Fibroblast of skin of left biceps (primary cell): ENCODE measurements at regions not wholly inside any gene's neighbourhood (a gene's known extent, or its start where the extent isn't known, plus 50 kb on each side); places are given as distances from the start of the nearest gene placed in this dataset.
A peak's percentile ranks its signal among the peaks of the same experiment; 100 is the strongest.
"Not testable (repeated sequence)": the region's sequence is repeated elsewhere in the genome, so short reads cannot be mapped to it uniquely, and the experiment has no call there.

ENCODE experiments used
- DNase-seq, 2 experiments: peaks; one replicate each; pipeline ENCODE4 v3.0.0-alpha.2; 2013; ENCODE audit warnings: low read depth in 2 of 2

DNA sequence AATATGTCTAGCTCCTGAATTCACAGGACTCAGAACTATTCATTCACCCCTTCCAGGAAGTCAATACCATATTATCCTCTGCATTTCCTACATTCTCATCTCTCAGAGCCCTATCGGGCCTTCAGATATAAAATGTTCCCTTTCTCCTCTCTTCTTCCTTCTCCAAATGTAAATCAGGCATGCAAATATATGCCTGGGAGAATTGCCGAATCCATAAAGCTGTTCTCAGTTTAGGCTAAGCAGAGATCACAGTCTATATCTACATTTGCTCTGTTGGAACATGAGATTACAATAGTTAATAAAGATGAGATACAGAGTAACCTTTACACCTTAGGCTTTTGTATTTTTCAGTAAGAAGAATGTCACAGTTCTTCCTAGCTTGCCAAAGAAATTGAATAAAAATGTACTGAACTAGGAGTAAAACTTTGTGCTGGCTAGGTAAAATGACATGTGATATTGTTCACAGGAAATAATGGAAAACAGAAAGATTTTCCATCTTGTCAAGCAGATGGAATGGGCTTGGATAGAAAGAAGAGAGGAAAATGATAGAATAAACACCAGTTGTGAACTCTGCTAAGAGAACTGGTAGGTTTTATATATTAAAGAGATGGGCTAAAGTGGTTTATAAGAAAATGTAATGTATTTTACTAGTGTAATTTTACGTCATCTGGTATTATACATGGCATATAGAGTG, 161.5 kb downstream of the NRIP1 start:
- DNase-seq, result no peak

- peak; percentile 53 to 54 for DNase-seq
Measured at GRCh38 chr21:14901482-14901958, 163.3 kb downstream of the NRIP1 start.

- no peak for DNase-seq
Measured at GRCh38 chr21:14900611-14901010, 164.2 kb downstream of the NRIP1 start.

DNA sequence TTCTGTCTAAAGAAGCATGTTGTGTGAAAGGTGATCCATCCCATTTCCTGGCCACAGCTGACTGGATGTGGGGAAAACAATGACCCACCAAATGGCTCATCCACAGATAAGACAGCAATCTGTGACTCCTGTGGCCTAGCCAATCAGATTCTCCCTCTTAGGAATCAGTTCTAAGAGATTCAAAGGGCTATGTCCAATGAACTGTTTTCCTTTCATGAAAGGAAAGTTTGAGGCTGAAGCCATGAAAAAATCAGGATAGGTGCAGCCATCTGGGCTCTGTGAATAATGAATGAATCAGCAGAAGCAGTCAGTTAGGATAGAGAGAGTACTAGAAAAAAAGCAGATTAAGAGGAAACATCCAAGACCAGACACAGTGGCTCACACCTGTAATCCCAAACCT, 164.7 kb downstream of the NRIP1 start:
- DNase-seq, result no peak

DNA sequence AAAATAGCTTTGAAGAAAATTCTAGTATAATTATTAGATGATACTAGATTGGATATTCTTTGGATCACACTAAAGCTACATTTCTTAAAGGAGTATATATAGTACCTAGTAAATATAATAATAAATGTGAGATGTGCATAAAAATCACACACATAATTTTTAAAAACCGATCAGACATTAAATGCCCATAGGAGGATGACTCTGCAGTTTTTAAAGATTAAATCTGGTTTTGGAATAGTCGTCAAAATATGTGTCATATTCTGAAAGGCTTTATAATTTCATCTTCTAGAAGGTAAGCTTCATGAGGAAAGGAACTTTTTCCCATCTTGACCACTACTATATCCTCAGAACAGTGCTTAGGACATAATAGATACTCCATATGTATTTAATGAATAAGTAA, 169.0 kb downstream of the NRIP1 start:
- DNase-seq, result no peak

- no peak for DNase-seq
Measured at GRCh38 chr21:14890141-14890540, 174.7 kb downstream of the NRIP1 start.

DNA sequence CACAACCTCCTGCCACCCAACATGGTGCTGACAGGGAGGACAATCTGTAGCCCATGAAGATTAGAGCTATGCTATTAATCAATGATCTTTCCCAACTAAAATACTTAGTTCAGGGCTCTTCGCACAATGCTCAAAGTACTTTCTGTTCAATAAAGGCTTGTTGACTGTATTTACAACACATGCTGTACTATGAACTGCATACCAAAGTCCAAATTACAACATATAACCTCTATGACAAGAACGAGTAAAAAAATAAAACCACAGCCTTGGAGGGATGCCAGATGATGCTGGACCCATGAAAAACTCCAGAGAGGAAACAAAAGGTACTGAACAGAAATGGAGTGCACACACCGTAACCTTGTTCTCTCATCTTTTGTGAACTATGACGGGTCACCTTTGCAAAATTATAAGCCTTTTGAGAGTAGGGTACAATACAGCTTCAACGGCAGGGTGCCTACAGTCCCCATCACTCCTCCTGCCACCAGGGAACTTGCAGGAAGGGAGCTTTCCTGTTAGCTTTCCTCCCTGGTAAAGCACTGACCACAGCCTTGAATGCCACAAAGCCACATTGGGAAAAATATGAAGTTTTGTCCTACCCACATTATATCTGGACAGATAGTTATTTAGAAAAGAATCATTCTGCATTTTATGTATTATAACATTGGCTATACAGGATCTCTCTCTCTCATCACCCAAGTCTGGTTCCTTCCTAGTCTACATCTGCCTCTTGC, 175.6 kb downstream of the NRIP1 start:
- peak in 1 of 2 experiments; percentile 59 for DNase-seq

GRCh38 chr21:14888202-14888601, 176.6 kb downstream of the NRIP1 start:
- DNase-seq, result no peak

DNA sequence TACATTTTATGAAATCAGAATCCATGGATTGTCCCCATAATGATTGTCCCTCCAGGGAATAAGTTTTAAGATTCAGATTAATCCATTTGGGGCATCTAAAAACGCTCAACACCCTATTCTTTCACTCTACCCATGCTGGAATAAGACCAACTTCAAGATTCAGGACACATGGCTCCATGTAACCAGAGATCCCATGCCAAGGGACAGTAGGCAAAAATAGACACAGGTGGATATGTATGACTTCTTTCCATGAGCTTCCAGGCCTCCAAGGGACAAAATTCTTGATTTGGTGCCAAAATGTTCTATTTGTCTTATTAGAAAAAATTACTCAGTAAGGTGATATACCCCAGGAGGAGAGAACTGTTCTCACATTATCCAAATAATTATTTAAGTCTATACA, 178.8 kb downstream of the NRIP1 start:
- no peak for DNase-seq

- DNase-seq, result no peak
Measured at GRCh38 chr21:14883351-14883750, 181.4 kb downstream of the NRIP1 start.

GRCh38 chr21:14882545-14882944, 182.3 kb downstream of the NRIP1 start:
- not testable (repeated sequence) for DNase-seq

DNA sequence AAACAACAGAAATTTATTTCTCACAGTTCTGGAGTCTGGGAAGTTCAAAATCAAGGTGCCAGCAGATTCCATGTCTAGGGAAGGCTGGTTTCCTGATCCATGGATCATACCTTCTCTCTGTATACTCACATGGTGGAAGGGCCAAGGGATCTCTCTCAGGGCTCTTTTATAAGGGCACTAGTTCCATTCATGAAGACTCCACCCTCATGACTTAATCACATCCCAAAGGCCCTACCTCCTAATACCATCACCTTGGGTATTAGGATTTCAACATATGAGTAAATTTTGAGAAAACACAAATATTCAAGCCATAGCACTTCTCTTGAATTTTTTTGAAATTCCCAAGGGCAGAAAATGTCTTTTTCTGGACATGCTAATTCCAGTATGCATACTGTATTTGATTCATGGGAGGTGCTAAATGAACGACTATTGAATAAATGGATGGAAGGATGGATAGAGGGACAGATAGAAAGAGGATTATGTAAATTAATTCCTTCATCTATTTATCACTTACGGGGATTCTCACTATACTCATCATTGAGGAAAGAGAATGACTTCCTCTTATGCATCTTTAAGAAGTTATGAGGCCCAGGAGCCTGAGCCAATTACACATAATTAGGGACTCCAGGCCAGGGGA, 182.8 kb downstream of the NRIP1 start:
- DNase-seq, result no peak

DNA sequence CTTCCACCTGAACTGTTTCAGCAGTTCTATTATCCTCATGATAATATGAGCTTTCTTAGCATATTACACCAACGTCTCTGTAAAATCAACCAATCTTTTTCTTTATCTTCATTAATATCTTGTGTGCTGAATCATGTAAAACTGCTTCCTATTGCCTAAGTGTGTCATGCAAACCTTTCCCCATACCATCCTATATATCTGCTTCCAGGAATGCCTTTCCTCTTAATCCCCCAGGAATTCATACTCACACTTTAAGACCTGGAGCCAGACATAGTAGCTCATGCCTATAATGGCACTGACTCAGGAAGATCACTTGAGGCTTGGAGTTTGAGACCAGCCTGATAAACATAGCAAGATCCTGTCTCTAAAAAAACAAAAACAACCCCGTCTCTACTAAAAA, 183.9 kb downstream of the NRIP1 start:
- DNase-seq, result peak; percentile 80 to 83

- DNase-seq, result no peak
Measured at GRCh38 chr21:14879458-14879857, 185.3 kb downstream of the NRIP1 start.

GRCh38 chr21:14878971-14879370, 185.8 kb downstream of the NRIP1 start:
- no peak for DNase-seq

DNA sequence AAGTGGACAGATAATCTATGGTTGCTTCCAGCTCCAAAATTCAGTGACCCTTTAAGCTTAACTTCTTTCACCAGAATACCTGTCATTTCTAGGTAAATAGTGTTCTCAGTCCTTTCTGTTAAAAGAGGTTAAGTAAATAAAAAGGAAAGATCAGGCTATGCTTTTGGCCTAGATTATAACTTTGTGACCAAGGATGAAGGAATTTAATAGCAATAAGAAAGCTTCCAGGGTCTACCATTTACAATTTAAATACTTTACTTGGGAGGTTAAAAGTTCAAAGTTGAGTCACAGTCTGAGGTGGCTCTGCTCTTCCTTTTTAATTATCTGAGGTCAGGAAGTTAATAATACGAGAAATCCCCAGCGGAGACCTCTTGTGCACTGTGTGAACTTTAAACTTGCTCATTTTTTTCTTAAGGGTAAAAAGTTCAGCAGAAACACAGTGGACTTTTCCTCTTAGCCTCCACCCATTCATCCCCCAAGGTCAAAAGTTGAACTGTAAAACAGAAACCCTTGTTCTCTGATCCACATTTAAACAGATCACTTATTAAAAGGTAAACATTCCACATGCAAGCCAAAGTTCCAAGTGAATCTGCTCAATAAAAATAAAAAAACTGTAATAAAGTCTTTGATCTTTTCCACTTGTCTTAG, 187.1 kb downstream of the NRIP1 start:
- DNase-seq, result no peak

GRCh38 chr21:14876524-14876840, 188.3 kb downstream of the NRIP1 start:
- no peak for DNase-seq

DNA sequence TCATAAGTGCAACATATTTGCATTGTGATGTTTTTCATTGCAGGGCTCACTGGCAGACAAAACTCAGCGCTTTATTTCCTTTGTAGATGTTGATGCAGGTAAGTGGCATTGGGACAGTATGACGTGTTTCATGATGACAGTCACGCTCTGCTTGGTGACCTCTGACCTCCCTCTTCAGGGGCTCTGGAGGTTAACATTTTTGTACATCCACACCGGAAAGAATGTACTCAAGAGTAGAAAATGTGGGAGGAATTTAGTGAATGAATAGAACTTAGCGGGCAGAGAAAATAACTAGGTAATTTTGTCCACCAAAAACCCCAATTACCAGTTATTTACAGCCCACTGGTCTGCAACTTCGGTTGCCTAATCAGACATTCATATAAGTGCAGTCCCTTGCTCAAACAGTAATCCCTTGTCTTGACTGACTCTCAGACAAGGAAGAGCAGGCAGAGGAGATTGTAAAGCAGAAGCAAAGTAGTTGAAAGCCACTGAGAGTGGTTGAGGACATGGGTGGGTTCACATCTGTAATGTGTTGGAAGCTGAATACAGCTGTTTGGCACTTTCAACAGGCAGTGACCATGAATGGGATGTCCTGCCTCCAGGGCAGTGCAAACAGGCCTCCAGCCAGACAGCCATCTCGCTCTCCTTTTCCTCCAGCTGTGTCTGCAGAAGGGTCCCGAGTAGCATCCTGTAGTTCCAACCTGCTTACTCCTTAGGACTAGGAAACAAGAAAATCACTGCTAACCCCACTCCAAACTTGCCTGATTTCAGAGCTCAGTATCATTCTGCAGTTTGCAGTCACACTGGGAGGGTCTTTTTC, 188.9 kb downstream of the NRIP1 start:
- DNase-seq, result no peak

DNA sequence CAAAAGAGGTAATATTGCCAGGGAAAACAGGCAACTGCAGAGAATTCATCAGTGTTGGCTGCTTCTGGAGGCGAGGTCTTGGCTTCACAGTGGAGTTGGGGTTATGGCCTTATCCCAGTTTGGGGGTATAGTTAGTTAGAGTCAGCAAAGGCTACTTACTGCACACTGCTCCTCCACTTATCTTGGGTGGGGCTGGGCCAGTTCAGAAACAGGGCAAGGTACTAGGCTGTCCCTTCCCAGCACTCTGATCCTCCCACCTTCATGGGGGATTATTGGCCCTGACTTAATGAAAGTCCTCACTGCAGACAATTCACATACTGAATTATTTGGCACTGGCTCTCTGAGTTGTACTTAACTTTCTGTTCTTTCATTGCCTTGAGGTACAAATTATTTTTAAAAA, 189.6 kb downstream of the NRIP1 start:
- no peak for DNase-seq

DNA sequence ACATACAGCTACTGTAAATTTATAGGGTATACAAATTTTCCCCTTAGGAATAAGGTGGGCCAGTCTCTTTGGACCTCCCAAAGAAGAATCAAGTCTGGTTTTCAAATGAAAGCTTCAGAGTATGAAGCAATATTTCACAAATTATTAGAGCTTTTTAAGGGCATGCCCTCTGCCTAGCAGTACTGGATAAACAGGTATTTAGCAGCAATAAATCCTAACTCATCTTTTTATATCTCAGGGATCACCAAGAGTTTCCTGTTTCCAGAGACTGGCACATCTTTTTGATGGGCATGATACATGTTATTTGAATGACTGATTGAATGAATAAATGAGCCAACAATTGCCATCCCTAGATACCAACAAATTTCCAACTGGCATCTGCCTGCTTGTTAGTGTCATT, 190.4 kb downstream of the NRIP1 start:
- DNase-seq, result no peak

DNA sequence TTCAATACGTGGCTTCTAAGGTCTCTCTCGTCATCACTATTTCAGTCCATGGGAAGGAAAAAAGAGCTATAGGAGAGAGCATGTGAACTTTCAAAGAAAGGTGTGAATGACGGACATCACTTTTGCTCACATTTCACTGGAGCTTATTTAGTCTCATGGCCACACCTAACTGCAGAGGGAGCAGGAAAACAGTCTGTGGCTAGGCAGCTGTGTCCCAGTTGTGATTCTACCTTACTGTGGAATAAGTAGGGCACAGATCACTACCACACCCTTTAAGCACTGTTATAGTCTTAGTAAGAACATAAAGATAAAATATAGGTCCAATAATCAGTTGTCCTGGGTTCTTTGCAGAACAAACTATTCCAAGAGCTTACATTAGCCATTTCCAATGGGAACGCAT, 192.9 kb downstream of the NRIP1 start:
- no peak for DNase-seq

- DNase-seq, result no peak
Measured at GRCh38 chr21:14870853-14871149, 194.0 kb downstream of the NRIP1 start.
